PC-3 (cell line): ENCODE measurements at regions not wholly inside any gene's neighbourhood (a gene's known extent, or its start where the extent isn't known, plus 50 kb on each side); places are given as distances from the start of the nearest gene placed in this dataset.

Source experiments
- ATAC-seq: fragments of 200-7000 bp; cut with Tn5 transposase; 2 replicates; pipeline ENCODE4 v1.9.1; 2020; ENCODE audit warnings: mild to moderate bottlenecking, moderate library complexity
- BruUV-seq: library from RNA; stranded (reverse); fragments of 400-500 nt; replicated peaks from 2 replicates; lab custom pipeline; 2021; lab: Mats Ljungman, UMichigan
- CTCF ChIA-PET: fragments of 300-600 bp; sonication (Branson Sonifier 250); formaldehyde crosslinking; loops from one replicate; lab custom pipeline; 2022; ENCODE audit warnings: antibody characterized with exemption; lab: Charles Lee
- POLR2A ChIA-PET: fragments of 300-600 bp; sonication (Branson Sonifier 250); formaldehyde crosslinking; loops from one replicate; lab custom pipeline; 2022; ENCODE audit warnings: antibody characterized with exemption; ENCODE audit not compliant: unreplicated experiment; lab: Charles Lee
- DNase-seq: peaks from one replicate; pipeline ENCODE4 v3.0.0-alpha.2; 2015
- H2AFZ ChIP-seq: fragments of 300-600 bp; sonication (generic); 2 replicates; pipeline ENCODE4 v1.6.0; 2016; ENCODE audit warnings: antibody characterized with exemption, low read length
- H3F3A ChIP-seq: fragments of 300-600 bp; sonication (generic); one replicate; pipeline ENCODE4 v1.6.0; 2017; ENCODE audit warnings: antibody characterized with exemption, low read length, control low read depth, mild to moderate bottlenecking; ENCODE audit not compliant: unreplicated experiment
- H3K27ac ChIP-seq: fragments of 300-600 bp; sonication (generic); 2 replicates; pipeline ENCODE4 v1.5.1; 2016; ENCODE audit warnings: mild to moderate bottlenecking, low read length
- H3K27me3 ChIP-seq: fragments of 300-600 bp; sonication (generic); 2 replicates; pipeline ENCODE4 v1.6.1; 2016; ENCODE audit warnings: low read length, mixed read lengths
- H3K36me3 ChIP-seq: fragments of 300-600 bp; sonication (generic); 2 replicates; pipeline ENCODE4 v1.6.1; 2016; ENCODE audit warnings: low read depth, mixed run types, low read length, mixed read lengths
- H3K4me1 ChIP-seq: fragments of 300-600 bp; sonication (generic); 2 replicates; pipeline ENCODE4 v1.5.1; 2016; ENCODE audit warnings: low read length; ENCODE audit not compliant: insufficient read depth
- H3K4me2 ChIP-seq: fragments of 300-600 bp; sonication (generic); 2 replicates; pipeline ENCODE4 v1.6.0; 2016; ENCODE audit warnings: low read length
- H3K4me3 ChIP-seq: fragments of 300-600 bp; sonication (generic); 2 replicates; pipeline ENCODE4 v1.5.1; 2016; ENCODE audit warnings: mild to moderate bottlenecking, low read length, mixed read lengths
- H3K79me2 ChIP-seq: fragments of 300-600 bp; sonication (generic); 2 replicates; pipeline ENCODE4 v1.6.1; 2017; ENCODE audit warnings: low read length, mixed read lengths
- H3K9ac ChIP-seq: fragments of 300-600 bp; sonication (generic); 2 replicates; pipeline ENCODE4 v1.6.0; 2016; ENCODE audit warnings: mild to moderate bottlenecking, low read length
- H3K9me2 ChIP-seq: fragments of 300-600 bp; sonication (generic); replicated peaks from 2 replicates; pipeline ENCODE4 v1.6.1; 2016; ENCODE audit warnings: mixed run types, low read length, mixed read lengths
- H3K9me3 ChIP-seq: fragments of 300-600 bp; sonication (generic); 2 replicates; pipeline ENCODE4 v1.6.1; 2016; ENCODE audit warnings: low read length, mixed read lengths
- H4K20me1 ChIP-seq: fragments of 300-600 bp; sonication (generic); 2 replicates; pipeline ENCODE4 v1.6.1; 2016; ENCODE audit warnings: low read length, mixed read lengths
- CTCF ChIP-seq: fragments of 300-600 bp; sonication (generic); conservative IDR thresholded peaks from 2 replicates; pipeline ENCODE4 v1.5.1; 2017; ENCODE audit warnings: antibody characterized with exemption, low read depth, mild to moderate bottlenecking, low read length
- EZH2 ChIP-seq: fragments of 300-600 bp; sonication (generic); IDR thresholded peaks from one replicate; pipeline ENCODE4 v1.6.1; 2017; ENCODE audit warnings: antibody characterized with exemption, mild to moderate bottlenecking, low read length; ENCODE audit not compliant: unreplicated experiment
- EZH2phosphoT487 ChIP-seq: fragments of 300-600 bp; sonication (generic); IDR thresholded peaks from 2 replicates; pipeline ENCODE4 v1.6.1; 2018; ENCODE audit warnings: mild to moderate bottlenecking, antibody characterized with exemption, low read length, borderline replicate concordance
- intact Hi-C: fragments of 100-400 bp; cut with micrococcal nuclease; formaldehyde crosslinking; loops from 2 replicates; pipeline ENCODE4 v1.9.0; 2023

- BruUV-seq, result no TSS peak
- POLR2A ChIA-PET, result no interaction called here
- H3K79me2 ChIP-seq, result no peaks in the 10 kb centered on the region
- H3K9me2 ChIP-seq, result no peaks in the 10 kb centered on the region
- no peaks in the 10 kb centered on the region for H3K4me1 ChIP-seq
- H3K4me3 ChIP-seq, result no peak overlapping the region
- no peak overlapping the region for H3K27ac ChIP-seq
- H3F3A ChIP-seq, result no peaks in the 10 kb centered on the region
- H3K36me3 ChIP-seq, result no peaks in the 10 kb centered on the region
- no peak overlapping the region for H3K9ac ChIP-seq
- H4K20me1 ChIP-seq, result no peaks in the 10 kb centered on the region
- CTCF ChIA-PET, result no interaction called here
- TF ChIP-seq CTCF, result no peak
- no peak for TF ChIP-seq EZH2
- TF ChIP-seq EZH2phosphoT487, result no peak
- no peak overlapping the region for H2AFZ ChIP-seq
- intact Hi-C loops, result no loop called here
- no peak overlapping the region for H3K4me2 ChIP-seq
- ATAC-seq (no peak), DNase-seq (no peak)
- no peaks in the 10 kb centered on the region for H3K27me3 ChIP-seq
- H3K9me3 ChIP-seq, result no peaks in the 10 kb centered on the region
Observed at GRCh38 chr13:53101883-53102282, 73.3 kb downstream of the OLFM4 start.

DNA sequence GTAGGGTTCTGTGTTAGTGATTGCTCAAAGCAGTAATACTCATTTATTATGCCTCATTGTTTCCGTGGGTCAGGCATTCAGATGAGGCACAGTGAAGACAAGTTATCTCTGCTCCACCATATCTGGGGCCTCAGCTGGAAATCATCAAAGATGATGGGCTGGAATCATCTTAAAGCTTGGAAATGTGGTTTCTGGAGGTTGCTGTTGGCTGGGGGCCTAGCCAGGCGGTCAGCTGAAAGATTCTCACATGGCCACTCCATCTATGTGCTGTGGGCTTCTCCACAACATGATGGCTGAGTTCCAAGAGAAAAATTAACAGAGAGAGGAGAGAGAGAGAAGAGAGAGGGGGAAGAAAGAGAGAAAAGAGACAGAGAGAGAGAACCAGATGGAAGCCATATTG lies 75.5 kb downstream of the OLFM4 start:
- Histone ChIP-seq H3F3A (no peaks in the 10 kb centered on the region), H3K4me1 (no peaks in the 10 kb centered on the region), H3K4me3 (no peak overlapping the region), H3K79me2 (no peaks in the 10 kb centered on the region), H3K27me3 (no peaks in the 10 kb centered on the region), H3K36me3 (no peaks in the 10 kb centered on the region), H3K27ac (no peak overlapping the region), H3K9me2 (no peaks in the 10 kb centered on the region), H4K20me1 (no peaks in the 10 kb centered on the region), H2AFZ (no peak overlapping the region), H3K9ac (no peak overlapping the region), H3K9me3 (no peaks in the 10 kb centered on the region), H3K4me2 (no peak overlapping the region)
- POLR2A ChIA-PET, result no interaction called here
- CTCF ChIA-PET, result no interaction called here
- TF ChIP-seq EZH2, result no peak
- TF ChIP-seq CTCF, result no peak
- TF ChIP-seq EZH2phosphoT487, result no peak
- DNase-seq (no peak), ATAC-seq (no peak)
- no TSS peak for BruUV-seq
- intact Hi-C loops, result no loop called here

DNA sequence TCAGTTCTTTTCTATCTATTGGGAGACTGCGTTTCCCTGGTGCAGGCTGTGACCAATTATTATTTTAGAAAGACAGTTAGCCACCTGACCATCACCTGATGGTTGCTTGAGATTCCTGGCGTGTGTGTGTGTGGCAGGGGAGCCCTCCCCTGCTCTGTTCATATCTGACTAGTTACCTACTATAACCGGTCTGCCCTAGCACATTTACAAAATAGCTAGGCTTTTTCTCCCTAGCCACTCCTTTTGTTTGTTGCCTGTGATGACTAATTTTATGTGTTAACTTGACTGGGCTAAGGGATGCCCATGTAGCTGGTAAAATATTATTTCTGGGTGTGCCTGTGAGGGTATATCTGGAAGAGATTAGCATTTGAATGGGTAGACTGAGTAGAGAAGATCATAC lies 76.9 kb downstream of the OLFM4 start:
- H3F3A ChIP-seq, result no peaks in the 10 kb centered on the region
- H3K36me3 ChIP-seq, result no peaks in the 10 kb centered on the region
- no peaks in the 10 kb centered on the region for H3K4me1 ChIP-seq
- no peak overlapping the region for H3K9ac ChIP-seq
- no peak overlapping the region for H3K4me3 ChIP-seq
- no peaks in the 10 kb centered on the region for H3K9me2 ChIP-seq
- no peaks in the 10 kb centered on the region for H3K27me3 ChIP-seq
- intact Hi-C loops, result no loop called here
- TF ChIP-seq EZH2, result no peak
- no peak for TF ChIP-seq EZH2phosphoT487
- no peak for TF ChIP-seq CTCF
- BruUV-seq, result no TSS peak
- no peaks in the 10 kb centered on the region for H4K20me1 ChIP-seq
- H3K27ac ChIP-seq, result no peak overlapping the region
- H3K9me3 ChIP-seq, result no peaks in the 10 kb centered on the region
- no peak overlapping the region for H3K4me2 ChIP-seq
- no peak overlapping the region for H2AFZ ChIP-seq
- ChIA-PET CTCF (no interaction called here), POLR2A (no interaction called here)
- ATAC-seq, result no peak
- no peaks in the 10 kb centered on the region for H3K79me2 ChIP-seq
- DNase-seq, result no peak
